ENCODE measurements at regions not wholly inside any gene's neighbourhood (a gene's known extent, or its start where the extent isn't known, plus 50 kb on each side); places are given as distances from the start of the nearest gene placed in this dataset.

GRCh38 chr3:154003649-154004048 is 117.5 kb upstream of the ARHGEF26 start (continued):
- TF ChIP-seq ARID4B (CRISPR knock-in tag; IDR thresholded peaks at IDR 0.05; ENCODE audit: borderline replicate concordance): no peak
- no peak for TF ChIP-seq CTCF (IDR thresholded peaks at IDR 0.05)
- no peak for TF ChIP-seq SMAD4 (CRISPR knock-in tag; IDR thresholded peaks at IDR 0.05)
- TF ChIP-seq SOX15 (CRISPR knock-in tag; IDR thresholded peaks at IDR 0.05): no peak
- TF ChIP-seq ATF6 (CRISPR knock-in tag; IDR thresholded peaks at IDR 0.05): no peak
- TF ChIP-seq SMAD3 (CRISPR knock-in tag; IDR thresholded peaks at IDR 0.05; ENCODE audit: borderline replicate concordance): no peak
- no peak for TF ChIP-seq ATF1 (CRISPR knock-in tag; IDR thresholded peaks at IDR 0.05)
- TF ChIP-seq OVOL2 (CRISPR knock-in tag; IDR thresholded peaks at IDR 0.05; ENCODE audit: borderline replicate concordance): no peak
- no peak for TF ChIP-seq RELA (CRISPR knock-in tag; IDR thresholded peaks at IDR 0.05; ENCODE audit: borderline replicate concordance)

- CTCF ChIA-PET: no interaction called here
- peaks cover 11% of the 10 kb centered on the region for H3K4me1 Mint-ChIP-seq
- TF ChIP-seq EMX1 (CRISPR knock-in tag; IDR thresholded peaks at IDR 0.05): no peak
- no peak for TF ChIP-seq ZSCAN18 (CRISPR knock-in tag; IDR thresholded peaks at IDR 0.05)
- no peak for TF ChIP-seq ATF1 (CRISPR knock-in tag; IDR thresholded peaks at IDR 0.05)
- TF ChIP-seq ETV6 (CRISPR knock-in tag; IDR thresholded peaks at IDR 0.05): no peak
- no peak for TF ChIP-seq RORB (CRISPR knock-in tag; IDR thresholded peaks at IDR 0.05)
- TF ChIP-seq, protein P1, sequence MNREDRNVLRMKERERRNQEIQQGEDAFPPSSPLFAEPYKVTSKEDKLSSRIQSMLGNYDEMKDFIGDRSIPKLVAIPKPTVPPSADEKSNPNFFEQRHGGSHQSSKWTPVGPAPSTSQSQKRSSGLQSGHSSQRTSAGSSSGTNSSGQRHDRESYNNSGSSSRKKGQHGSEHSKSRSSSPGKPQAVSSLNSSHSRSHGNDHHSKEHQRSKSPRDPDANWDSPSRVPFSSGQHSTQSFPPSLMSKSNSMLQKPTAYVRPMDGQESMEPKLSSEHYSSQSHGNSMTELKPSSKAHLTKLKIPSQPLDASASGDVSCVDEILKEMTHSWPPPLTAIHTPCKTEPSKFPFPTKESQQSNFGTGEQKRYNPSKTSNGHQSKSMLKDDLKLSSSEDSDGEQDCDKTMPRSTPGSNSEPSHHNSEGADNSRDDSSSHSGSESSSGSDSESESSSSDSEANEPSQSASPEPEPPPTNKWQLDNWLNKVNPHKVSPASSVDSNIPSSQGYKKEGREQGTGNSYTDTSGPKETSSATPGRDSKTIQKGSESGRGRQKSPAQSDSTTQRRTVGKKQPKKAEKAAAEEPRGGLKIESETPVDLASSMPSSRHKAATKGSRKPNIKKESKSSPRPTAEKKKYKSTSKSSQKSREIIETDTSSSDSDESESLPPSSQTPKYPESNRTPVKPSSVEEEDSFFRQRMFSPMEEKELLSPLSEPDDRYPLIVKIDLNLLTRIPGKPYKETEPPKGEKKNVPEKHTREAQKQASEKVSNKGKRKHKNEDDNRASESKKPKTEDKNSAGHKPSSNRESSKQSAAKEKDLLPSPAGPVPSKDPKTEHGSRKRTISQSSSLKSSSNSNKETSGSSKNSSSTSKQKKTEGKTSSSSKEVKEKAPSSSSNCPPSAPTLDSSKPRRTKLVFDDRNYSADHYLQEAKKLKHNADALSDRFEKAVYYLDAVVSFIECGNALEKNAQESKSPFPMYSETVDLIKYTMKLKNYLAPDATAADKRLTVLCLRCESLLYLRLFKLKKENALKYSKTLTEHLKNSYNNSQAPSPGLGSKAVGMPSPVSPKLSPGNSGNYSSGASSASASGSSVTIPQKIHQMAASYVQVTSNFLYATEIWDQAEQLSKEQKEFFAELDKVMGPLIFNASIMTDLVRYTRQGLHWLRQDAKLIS (CRISPR knock-in tag; IDR thresholded peaks at IDR 0.05; ENCODE audit: borderline replicate concordance): no peak
- no peak for TF ChIP-seq ZNF396 (CRISPR knock-in tag; IDR thresholded peaks at IDR 0.05; ENCODE audit: borderline replicate concordance)
- TF ChIP-seq ZNF317 (CRISPR knock-in tag; IDR thresholded peaks at IDR 0.05; ENCODE audit: borderline replicate concordance, low read depth): no peak
- no peaks in the 10 kb centered on the region for H3K9me3 Mint-ChIP-seq
- ATAC-seq: no peak
- POLR2A ChIA-PET: no interaction called here
- no peaks in the 10 kb centered on the region for H3K36me3 Mint-ChIP-seq
- no peaks in the 10 kb centered on the region for H3K27me3 Mint-ChIP-seq (ENCODE audit: low read depth)
- no peak overlapping the region for H3K27ac Mint-ChIP-seq
- DNase-seq (ENCODE audit: low spot score): no peak
- no peak overlapping the region for H3K4me3 Mint-ChIP-seq
Observed at GRCh38 chr3:154011036-154011435, 110.2 kb upstream of the ARHGEF26 start.

Measured in WTC11 (cell line).